ENCODE measurements at regions not wholly inside any gene's neighbourhood (a gene's known extent, or its start where the extent isn't known, plus 50 kb on each side); places are given as distances from the start of the nearest gene placed in this dataset.
"Not testable (repeated sequence)": the region's sequence is repeated elsewhere in the genome, so short reads cannot be mapped to it uniquely, and the experiment has no call there.

GRCh38 chr12:25394025-25394424 lies 143.3 kb upstream of the KRAS start (continued):
- TF ChIP-seq SAP30 (IDR thresholded peaks at IDR 0.05; ENCODE audit: insufficient read depth, insufficient replicate concordance, low read length) = no peak
- TF ChIP-seq CTBP2 (IDR thresholded peaks at IDR 0.05; ENCODE audit: borderline replicate concordance, insufficient read depth, insufficient read length, low read length) = no peak
- no peak for TF ChIP-seq MAX (IDR thresholded peaks at IDR 0.05)
- no peak for TF ChIP-seq FOSL1 (IDR thresholded peaks at IDR 0.05; ENCODE audit: insufficient read depth, low read depth, low read length)
- no peak for TF ChIP-seq ASH2L (IDR thresholded peaks at IDR 0.05; ENCODE audit: low read length)
- TF ChIP-seq BACH1 (IDR thresholded peaks at IDR 0.05; ENCODE audit: low read length) = no peak
- no peak for TF ChIP-seq E2F6 (IDR thresholded peaks at IDR 0.05)

- H3K18ac ChIP-seq (ENCODE audit: extremely low read depth, low read length); H3K27ac ChIP-seq (ENCODE audit: low read depth, low read length); H4K8ac ChIP-seq (ENCODE audit: extremely low read depth, insufficient read depth, low read length); H2AFZ ChIP-seq (ENCODE audit: low read length); H3K4me1 ChIP-seq (replicated peaks in 1 of 4; ENCODE audit: control insufficient read depth in 3 of 4, insufficient read depth in 4 of 4, low read length in 3 of 4); H2BK120ac ChIP-seq (replicated peaks; ENCODE audit: low read depth, low read length); H3K9ac ChIP-seq (replicated peaks in 1 of 4; ENCODE audit: extremely low read depth in 1 of 4, low read depth in 3 of 4, low read length in 3 of 4); H2AK5ac ChIP-seq (ENCODE audit: low read depth, low read length); H2BK12ac ChIP-seq (ENCODE audit: low read depth, low read length); H2BK20ac ChIP-seq (ENCODE audit: low read length); POLR2A ChIA-PET (ENCODE audit: partially characterized antibody); H3K4ac ChIP-seq (replicated peaks; ENCODE audit: insufficient read length, low read depth, low read length); H3K14ac ChIP-seq (ENCODE audit: insufficient read length); H4K91ac ChIP-seq (replicated peaks; ENCODE audit: insufficient read length, low read length); H4K5ac ChIP-seq (ENCODE audit: insufficient read length, low read depth, low read length); H2BK5ac ChIP-seq (ENCODE audit: low read depth, low read length); H3K27me3 ChIP-seq (replicated peaks in 1 of 4; ENCODE audit: control insufficient read depth in 3 of 4, extremely low read depth in 1 of 4, insufficient read depth in 3 of 4, low read length in 3 of 4); H3K23me2 ChIP-seq (ENCODE audit: low read depth, low read length); H3K9me3 ChIP-seq (ENCODE audit: insufficient read depth in 2 of 2, low read depth in 1 of 2, low read length in 1 of 2); H4K20me1 ChIP-seq (replicated peaks in 1 of 2; ENCODE audit: control insufficient read depth in 1 of 2, insufficient read depth in 2 of 2, low read length in 2 of 2); H2BK15ac ChIP-seq (ENCODE audit: low read length); H3K79me1 ChIP-seq (ENCODE audit: low read depth, low read length); H3K36me3 ChIP-seq (ENCODE audit: control insufficient read depth in 2 of 4, insufficient read depth in 4 of 4, low read length in 3 of 4); H3K23ac ChIP-seq (ENCODE audit: insufficient read length); FAIRE-seq; DNase-seq (ENCODE audit: low read depth in 1 of 2, low spot score in 2 of 2); H3K79me2 ChIP-seq (ENCODE audit: control insufficient read depth in 1 of 2, insufficient read depth in 2 of 2, low read length in 2 of 2); H3K4me2 ChIP-seq (ENCODE audit: insufficient read depth in 1 of 2, low read depth in 2 of 2, low read length in 2 of 2); H3K56ac ChIP-seq (replicated peaks; ENCODE audit: insufficient read length, low read depth, low read length); H3K4me3 ChIP-seq (ENCODE audit: extremely low read depth in 1 of 4, insufficient read depth in 2 of 4, low read depth in 3 of 4, low read length in 4 of 4): not testable (repeated sequence)
- WGBS, 2 experiments (ENCODE audit: extremely low coverage in 1 of 2, insufficient coverage in 1 of 2, insufficient read length in 1 of 2, insufficient replicate concordance in 2 of 2, low coverage in 1 of 2, low lambda C conversion rate in 2 of 2, missing lambda C conversion rate in 1 of 2) = 96% methylated on average over 13 of the region's 25 CpGs; no CpG with 5 or more reads in 1 of the 2 experiments
- CTCF ChIA-PET (ENCODE audit: partially characterized antibody) = interaction anchor here (1.6 kb wide), 1 partner anchor 150 kb away, joined by 4 read pairs; no protein-coding TSS in a partner anchor
Measured at GRCh38 chr12:25391346-25391745, 140.6 kb upstream of the KRAS start.

Measured in H1 (cell line).